Heart right ventricle (tissue), 16 donors: ENCODE measurements at regions not wholly inside any gene's neighbourhood (a gene's known extent, or its start where the extent isn't known, plus 50 kb on each side); places are given as distances from the start of the nearest gene placed in this dataset.

Source experiments
- ATAC-seq, 8 donors: fragments of 200-7000 bp; cut with Tn5 transposase; one replicate each; pipeline ENCODE4 v1.9.1; 2020; ENCODE audit warnings: mild to moderate bottlenecking in 8 of 8, moderate library complexity in 8 of 8, moderate number of reproducible peaks in 1 of 8
- DNase-seq, 2 donors: peaks; one replicate each; pipeline ENCODE4 v3.0.0-alpha.2; 2020
- H3K27ac ChIP-seq, 10 donors: fragments of 200-600 bp; sonication (generic) in 2 of 10; one replicate each; pipeline versions ENCODE4 v1.5.0 to v1.8.0; 2020 to 2022; ENCODE audit warnings: mild to moderate bottlenecking in 3 of 10
- H3K27me3 ChIP-seq, 7 donors: fragments of 200-600 bp; one replicate each; pipeline ENCODE4 v1.8.0; 2021 to 2022; ENCODE audit warnings: mild to moderate bottlenecking in 2 of 7
- H3K36me3 ChIP-seq, 9 donors: fragments of 200-600 bp; sonication (generic) in 1 of 9; one replicate each; pipeline versions ENCODE4 v1.5.0 to v1.8.0; 2020 to 2022; ENCODE audit warnings: mild to moderate bottlenecking in 2 of 9
- H3K4me1 ChIP-seq, 9 donors: fragments of 200-600 bp; sonication (generic) in 1 of 9; one replicate each; pipeline versions ENCODE4 v1.5.0 to v1.8.0; 2020 to 2022; ENCODE audit warnings: mild to moderate bottlenecking in 4 of 9
- H3K4me3 ChIP-seq, 10 donors: fragments of 200-600 bp; sonication (generic) in 2 of 10; one replicate each; pipeline versions ENCODE4 v1.5.0 to v1.8.0; 2020 to 2022; ENCODE audit warnings: mild to moderate bottlenecking in 7 of 10, moderate library complexity in 2 of 10
- H3K9me3 ChIP-seq, 11 donors: fragments of 200-600 bp in 10 of 11; sonication (generic) in 2 of 11; one replicate each; pipeline versions ENCODE4 v1.5.0 to v1.8.0; 2013 to 2022; ENCODE audit warnings: mild to moderate bottlenecking in 2 of 11, control low read depth in 1 of 11, moderate library complexity in 1 of 11
- CTCF ChIP-seq, 9 donors: fragments of 200-600 bp; sonication (generic) in 2 of 9; IDR thresholded peaks; one replicate each; pipeline versions ENCODE4 v1.5.0 to v1.8.0; 2021 to 2022; ENCODE audit warnings: antibody characterized with exemption in 9 of 9, mild to moderate bottlenecking in 5 of 9, moderate library complexity in 1 of 9
- whole genome bisulfite sequencing, 2 donors: extraction: QIAGEN DNeasy Blood & Tissue Kit; methylation state at CpG; one replicate each; pipeline ENCODE4 v1.1.7; 2013; ENCODE audit warnings: inconsistent platforms in 1 of 2; 5-methylcytosine and 5-hydroxymethylcytosine counted together
- intact Hi-C, 10 donors: fragments of 100-400 bp; cut with DNase I; formaldehyde crosslinking; loops; one replicate each; pipeline versions ENCODE4 v1.11.1 to v1.14.2; 2022
- donor health status: Arrhythmogenic right ventricular cardiomyopathy.
- donor health status: ischemic (EF 13 %, LVEDD 7.1; RV severe dilation, severe dysfunction).
- donor health status: healthy with polysubstance abuse.
- donor health status: DM: no; HTN: yes; CAD: no.
- donor health status: DM: no; HTN: no; CAD: no.
- donor health status: ischemic (EF 25% LVEDD 6.9; RV normal size, moderate dysfunction).
- donor health status: ischemic (EF 25% LVEDD 5.7; RV mildly dilated, moderate dysfunction).
- donor health status: healthy.
- donor health status: DM: yes; HTN: yes; CAD: no.
- donor health status: Ischemic cardiomyopathy.
- donor health status: ischemic (EF 35%, LVEDD 5.7; RV mildly dilated, moderate dysfunction).
- donor health status: nonischemic (EF 11% LVEDD 7.7; RV severe dilation, severe dysfunction).
- donor health status: DM: yes; HTN: yes; CAD: no.
- donor health status: PGD.
- donor health status: ischemic (EF 29% LVEDD 5.4; RV normal size, mild dysfunction).
- donor health status: nonischemic (EF 23%, LVEDD 6.1; RV moderate dilation, normal function).

GRCh38 chr3:182375916-182376315 is 417.4 kb upstream of the ATP11B start:
- 86 to 100% methylated on average over 1 of the region's 1 CpG for WGBS, 2 donors
- no peaks in the 10 kb centered on the region for H3K27me3 ChIP-seq
- no peak overlapping the region for H3K4me3 ChIP-seq
- H3K27ac ChIP-seq, result no peak overlapping the region
- TF ChIP-seq CTCF (IDR thresholded peaks at IDR 0.05), result no peak
- ATAC-seq, result no peak
- no peaks in the 10 kb centered on the region for H3K4me1 ChIP-seq
- H3K9me3 ChIP-seq, result no peaks in the 10 kb centered on the region
- intact Hi-C loops, result no loop called here
- DNase-seq, result no peak
- H3K36me3 ChIP-seq, result no peaks in the 10 kb centered on the region

GRCh38 chr3:182382112-182382857 is 411.0 kb upstream of the ATP11B start:
- Histone ChIP-seq H3K27me3 (no peaks in the 10 kb centered on the region), H3K4me3 (no peak overlapping the region), H3K36me3 (no peaks in the 10 kb centered on the region), H3K27ac (no peak overlapping the region), H3K4me1 (no peaks in the 10 kb centered on the region), H3K9me3 (no peaks in the 10 kb centered on the region)
- WGBS, 2 donors, result 68 to 69% methylated on average over 4 of the region's 4 CpGs
- ATAC-seq, result no peak
- intact Hi-C loops, result no loop called here
- DNase-seq, result no peak
- no peak for TF ChIP-seq CTCF (IDR thresholded peaks at IDR 0.05)

GRCh38 chr3:182384221-182384620 is 409.1 kb upstream of the ATP11B start:
- intact Hi-C loops, result no loop called here
- no peaks in the 10 kb centered on the region for H3K27me3 ChIP-seq
- WGBS, 2 donors, result 69 to 76% methylated on average over 5 of the region's 5 CpGs
- no peaks in the 10 kb centered on the region for H3K9me3 ChIP-seq
- TF ChIP-seq CTCF (IDR thresholded peaks at IDR 0.05), result no peak
- ATAC-seq (no peak), DNase-seq (no peak)
- no peaks in the 10 kb centered on the region for H3K4me1 ChIP-seq
- no peak overlapping the region for H3K4me3 ChIP-seq
- no peaks in the 10 kb centered on the region for H3K36me3 ChIP-seq
- no peak overlapping the region for H3K27ac ChIP-seq

GRCh38 chr3:182385356-182385755 is 407.9 kb upstream of the ATP11B start:
- no peak for TF ChIP-seq CTCF (IDR thresholded peaks at IDR 0.05)
- WGBS, 2 donors, result 45% methylated on average over 2 of the region's 2 CpGs

More at GRCh38 chr3:182385356-182385755, 407.9 kb upstream of the ATP11B start:
- H3K4me3 ChIP-seq, result no peak overlapping the region
- no peaks in the 10 kb centered on the region for H3K4me1 ChIP-seq
- no peaks in the 10 kb centered on the region for H3K36me3 ChIP-seq
- H3K9me3 ChIP-seq, result no peaks in the 10 kb centered on the region
- no peak overlapping the region for H3K27ac ChIP-seq
- H3K27me3 ChIP-seq, result no peaks in the 10 kb centered on the region
- intact Hi-C loops, result no loop called here
- no peak for DNase-seq
- no peak for ATAC-seq
